KBM-7 (cell line): ENCODE measurements at regions not wholly inside any gene's neighbourhood (a gene's known extent, or its start where the extent isn't known, plus 50 kb on each side); places are given as distances from the start of the nearest gene placed in this dataset.
"Not testable (repeated sequence)": the region's sequence is repeated elsewhere in the genome, so short reads cannot be mapped to it uniquely, and the experiment has no call there.

ENCODE experiments used
- DNase-seq: peaks from one replicate; pipeline ENCODE4 v3.0.0-alpha.2; 2015
- in situ Hi-C: fragments of 300-500 bp; cut with MboI; formaldehyde crosslinking; loops from 2 replicates; pipeline ENCODE4 v1.14.3; 2020; ENCODE audit warnings: low sequenced_read_pairs, low pct_unique_long_range_greater_than_20kb, mixed read lengths

- DNase-seq, in situ Hi-C loops: not testable (repeated sequence)
Observed at GRCh38 chr12:54799966-54800365, 54.4 kb upstream of the MUCL1 start.

GRCh38 chr12:54798651-54799050 is 55.7 kb upstream of the MUCL1 start:
- no peak for DNase-seq
- in situ Hi-C loops = no loop called here

GRCh38 chr12:54796991-54797390 is 57.3 kb upstream of the MUCL1 start:
- DNase-seq = no peak
- in situ Hi-C loops = no loop called here

DNA sequence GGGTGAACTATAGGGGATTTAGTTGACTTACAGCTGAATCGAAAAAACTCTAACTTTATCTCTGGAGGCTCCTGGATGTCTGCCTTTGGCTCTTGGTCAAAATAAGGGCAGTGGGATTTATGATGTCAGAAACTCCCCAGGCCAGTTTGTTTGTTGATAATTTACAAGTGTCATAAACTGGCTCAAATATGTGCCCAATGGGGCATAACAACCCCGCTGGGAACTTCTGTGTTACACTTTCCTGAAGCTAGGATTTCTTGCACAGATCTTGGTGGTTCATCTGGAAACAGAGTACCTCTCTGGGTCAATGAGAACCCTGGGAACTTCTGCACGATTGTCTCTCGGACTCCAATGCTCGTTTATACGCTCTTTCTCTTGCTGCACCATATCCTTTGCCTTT is 58.7 kb upstream of the MUCL1 start:
- in situ Hi-C loops = no loop called here
- no peak for DNase-seq

DNA sequence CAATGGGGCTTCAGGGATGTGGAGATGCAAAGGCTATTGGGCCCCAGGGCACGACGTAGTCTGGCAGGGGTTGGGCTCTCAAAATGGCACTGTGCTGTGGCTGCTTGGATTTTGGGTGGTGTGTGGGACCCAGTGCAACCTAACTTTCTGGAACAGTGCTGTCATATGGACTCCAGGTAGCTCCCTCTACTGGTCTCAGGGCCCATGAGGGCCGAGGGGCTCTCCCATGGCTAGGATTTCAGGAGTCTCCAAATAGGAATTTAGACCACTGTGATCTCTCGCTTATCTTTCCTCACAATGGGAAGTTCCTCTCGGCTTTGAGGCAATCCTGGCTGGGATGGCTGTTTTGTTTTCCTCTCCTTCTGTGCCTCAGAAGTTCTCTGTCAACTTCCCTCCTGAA is 68.2 kb upstream of the MUCL1 start:
- no peak for DNase-seq

GRCh38 chr12:54784115-54784514 is 70.2 kb upstream of the MUCL1 start:
- no peak for DNase-seq
- in situ Hi-C loops = no loop called here

More for the DNA sequence above, 68.2 kb upstream of the MUCL1 start:
- in situ Hi-C loops = no loop called here

- DNase-seq, in situ Hi-C loops: not testable (repeated sequence)
Observed at GRCh38 chr12:54777031-54777430, 77.3 kb upstream of the MUCL1 start.

DNA sequence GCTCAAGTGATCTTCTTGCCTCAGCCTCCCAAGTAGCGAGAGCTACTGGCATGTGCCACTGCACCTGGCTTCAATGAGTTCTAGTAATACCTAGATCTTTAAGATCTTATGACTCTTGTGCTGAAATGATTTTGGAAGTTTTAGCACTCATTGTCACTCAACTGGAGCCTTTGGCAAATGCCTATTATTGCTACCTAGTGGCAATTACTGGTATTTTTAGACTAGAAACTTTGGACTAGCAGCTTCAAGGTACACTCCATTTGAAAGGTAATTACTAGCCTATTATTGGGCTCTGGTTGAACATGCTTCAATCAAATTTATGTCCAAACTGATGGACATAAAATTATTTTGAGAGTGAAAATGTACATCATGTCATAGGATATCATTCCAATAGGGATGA is 80.7 kb upstream of the MUCL1 start:
- DNase-seq = no peak
- in situ Hi-C loops = no loop called here

GRCh38 chr12:54765652-54766051 is 88.7 kb upstream of the MUCL1 start:
- DNase-seq = no peak
- in situ Hi-C loops = no loop called here

DNA sequence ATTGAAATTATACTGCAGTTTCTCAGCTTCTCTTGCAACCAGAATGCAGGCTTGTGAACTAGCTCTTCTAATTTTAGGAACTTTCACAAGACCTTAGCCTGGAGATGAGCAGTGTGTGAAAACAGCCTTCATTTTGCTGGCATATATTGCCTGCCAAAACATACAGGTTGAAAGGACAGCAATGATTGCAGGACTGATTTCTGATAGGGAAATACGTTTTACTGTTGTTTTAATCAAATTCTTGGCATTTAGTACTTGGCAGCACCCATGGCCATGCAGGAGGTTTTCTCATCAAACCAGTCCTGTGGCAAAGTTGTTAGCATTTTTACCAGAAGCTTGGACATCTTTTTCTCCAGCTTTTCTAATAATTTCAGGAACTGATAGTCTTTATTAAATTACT is 91.9 kb upstream of the MUCL1 start:
- in situ Hi-C loops = no loop called here
- no peak for DNase-seq

DNA sequence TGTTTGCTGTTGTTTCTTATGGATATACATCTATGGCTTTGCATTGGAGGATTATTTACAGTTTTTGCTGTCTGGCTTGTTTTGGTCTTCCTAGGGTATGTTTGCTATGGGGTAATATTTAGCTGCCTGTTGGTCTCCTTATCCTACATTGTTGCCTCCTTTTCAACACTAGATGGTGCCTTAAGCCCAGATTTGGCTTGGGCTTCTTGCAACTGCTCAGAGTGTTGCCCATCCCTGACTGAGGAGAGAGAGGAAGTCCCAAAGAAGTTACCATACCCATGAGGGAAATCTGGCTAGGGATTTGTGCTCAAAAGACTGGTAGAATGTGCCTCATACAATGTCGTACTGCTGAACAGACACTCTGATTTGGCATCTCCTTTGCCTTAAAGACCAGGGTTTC is 94.6 kb upstream of the MUCL1 start:
- in situ Hi-C loops = no loop called here
- peak; percentile 71 for DNase-seq

- in situ Hi-C loops = no loop called here
- DNase-seq = no peak
Observed at GRCh38 chr12:54751493-54751892, 102.8 kb upstream of the MUCL1 start.

- peak; percentile 62 for DNase-seq
- in situ Hi-C loops = no loop called here
Observed at GRCh38 chr12:54749191-54749818, 101.1 kb upstream of the DCD start.

- in situ Hi-C loops = no loop called here
- no peak for DNase-seq
Observed at GRCh38 chr12:54744590-54744989, 96.4 kb upstream of the DCD start.

- in situ Hi-C loops = no loop called here
- DNase-seq = no peak
Observed at GRCh38 chr12:54740882-54741281, 92.7 kb upstream of the DCD start.

DNA sequence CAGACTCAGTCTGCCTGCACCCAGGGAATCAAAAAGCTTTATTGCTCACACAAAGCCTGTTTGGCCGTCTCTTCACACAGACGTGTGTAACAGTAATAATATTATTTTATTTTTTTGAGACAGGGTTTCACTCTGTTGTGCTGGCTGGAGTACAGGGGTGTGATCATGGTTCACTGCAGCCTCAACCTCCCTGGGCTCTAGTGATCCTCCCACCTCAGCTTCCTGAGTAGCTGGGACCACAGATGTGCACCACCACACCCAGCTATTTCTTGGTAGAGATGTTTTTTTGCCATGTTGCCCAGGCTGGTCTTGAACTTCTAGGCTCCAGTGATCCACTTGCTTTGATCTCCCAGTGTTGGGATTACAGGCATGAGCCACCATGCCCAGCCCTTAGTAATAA is 88.4 kb upstream of the DCD start:
- in situ Hi-C loops = no loop called here
- DNase-seq = no peak

GRCh38 chr12:54734196-54734950 is 86.2 kb upstream of the DCD start:
- in situ Hi-C loops = no loop called here

GRCh38 chr12:54725233-54725843 is 77.2 kb upstream of the DCD start:
- in situ Hi-C loops = no loop called here
- DNase-seq = peak; percentile 68

More at GRCh38 chr12:54734196-54734950, 86.2 kb upstream of the DCD start:
- no peak for DNase-seq

DNA sequence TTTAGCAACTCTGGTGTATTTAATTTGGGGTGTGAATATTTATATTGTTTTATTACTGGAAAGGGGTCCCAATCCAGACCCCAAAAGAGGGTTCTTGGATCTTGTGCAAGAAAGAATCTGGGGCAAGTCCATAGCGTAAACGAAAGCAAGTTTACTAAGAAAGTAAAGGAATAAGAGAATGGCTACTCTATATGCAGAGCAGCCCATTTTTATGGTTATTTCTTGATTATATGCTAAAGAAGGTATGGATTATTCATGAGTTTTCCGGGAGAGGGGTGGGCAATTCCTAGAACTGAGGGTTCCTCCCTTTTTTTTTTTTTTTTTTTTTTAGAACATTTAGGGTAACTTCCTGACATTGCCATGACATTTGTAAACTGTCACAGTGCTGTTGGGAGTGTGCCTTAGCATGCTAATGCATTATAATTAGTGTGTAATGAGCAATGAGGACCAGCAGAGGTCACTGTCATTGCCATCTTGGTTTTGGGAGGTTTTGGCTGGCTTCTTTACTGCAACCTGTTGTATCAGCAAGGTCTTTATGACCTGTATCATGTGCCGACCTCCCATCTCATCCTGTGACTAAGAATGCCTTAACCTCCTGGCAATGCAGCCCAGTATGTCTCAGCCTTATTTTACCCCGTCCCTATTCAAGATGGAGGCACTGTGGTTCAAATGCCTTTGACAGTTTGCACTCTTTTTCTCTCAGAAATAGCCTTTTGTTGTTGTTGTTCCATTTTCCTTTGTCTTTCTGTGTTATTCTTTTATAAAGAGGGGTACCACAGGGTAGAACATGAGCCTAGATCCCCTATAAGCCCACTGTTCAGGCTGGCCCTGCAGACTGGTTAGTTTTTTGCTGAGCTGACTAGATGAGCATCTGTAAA is 75.5 kb upstream of the DCD start:
- peak; percentile 67 for DNase-seq
- in situ Hi-C loops = no loop called here

DNA sequence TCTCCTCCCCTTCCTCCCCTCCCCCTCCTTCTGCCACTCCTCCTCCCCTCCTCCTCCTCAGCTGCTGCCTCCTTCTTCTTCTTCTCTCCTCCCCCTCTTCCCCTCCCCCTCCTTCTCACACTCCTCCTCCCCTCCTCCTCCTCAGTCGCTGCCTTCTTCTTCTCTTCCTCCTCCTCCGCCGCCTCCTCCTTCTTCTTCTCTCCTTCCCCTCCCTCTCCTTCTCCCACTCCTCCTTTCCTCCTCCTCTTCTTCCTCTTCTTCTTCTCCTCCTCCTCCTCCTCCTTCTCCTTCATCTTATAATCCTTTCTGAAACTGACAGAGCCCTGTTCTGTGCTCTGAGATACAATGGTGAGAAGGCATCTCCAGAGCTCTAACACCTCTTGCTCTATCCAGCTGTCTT is 73.1 kb upstream of the DCD start:
- DNase-seq = no peak
- in situ Hi-C loops = no loop called here
